H1 (cell line): ENCODE measurements at regions not wholly inside any gene's neighbourhood (a gene's known extent, or its start where the extent isn't known, plus 50 kb on each side); places are given as distances from the start of the nearest gene placed in this dataset.

Experiments used
- CTCF ChIA-PET: fragments of 300-600 bp; sonication (Branson Sonifier 250); formaldehyde crosslinking; loops from one replicate; lab custom pipeline; 2021; ENCODE audit not compliant: partially characterized antibody; lab: Charles Lee
- POLR2A ChIA-PET: fragments of 300-600 bp; sonication (Branson Sonifier 250); formaldehyde crosslinking; loops from one replicate; lab custom pipeline; 2021; ENCODE audit warnings: inconsistent platforms; ENCODE audit not compliant: partially characterized antibody; lab: Charles Lee
- DNase-seq, 2 experiments: peaks; one replicate each; pipeline versions ENCODE4 v3.0.0 to v3.0.0-alpha.2; 2010 to 2022; ENCODE audit warnings: low spot score in 2 of 2, low read depth in 1 of 2, mixed read lengths in 1 of 2
- FAIRE-seq: peaks from 2 replicates; lab custom pipeline; 2011; peaks lifted over from hg19 to GRCh38; lab: Jason Lieb, UNC
- H2AFZ ChIP-seq: 2 replicates; pipeline ENCODE4 v1.8.1; 2012; ENCODE audit warnings: low read length, inconsistent platforms
- H2AK5ac ChIP-seq: 2 replicates; pipeline ENCODE4 v1.6.1; 2013; ENCODE audit warnings: low read depth, low read length
- H2BK120ac ChIP-seq: replicated peaks from 2 replicates; pipeline ENCODE3; 2013; ENCODE audit warnings: low read depth, low read length, inconsistent platforms
- H2BK12ac ChIP-seq: 2 replicates; pipeline ENCODE4 v1.6.1; 2013; ENCODE audit warnings: low read depth, low read length
- H2BK15ac ChIP-seq: 2 replicates; pipeline ENCODE4 v1.6.1; 2013; ENCODE audit warnings: low read length
- H2BK20ac ChIP-seq: 2 replicates; pipeline ENCODE4 v1.6.1; 2013; ENCODE audit warnings: low read length
- H2BK5ac ChIP-seq: 2 replicates; pipeline ENCODE4 v1.6.1; 2013; ENCODE audit warnings: low read depth, low read length
- H3K14ac ChIP-seq: 2 replicates; pipeline ENCODE4 v1.6.1; 2013; ENCODE audit warnings: inconsistent platforms; ENCODE audit not compliant: insufficient read length
- H3K18ac ChIP-seq: 2 replicates; pipeline ENCODE4 v1.6.1; 2013; ENCODE audit warnings: low read length; ENCODE audit errors: extremely low read depth
- H3K23ac ChIP-seq: 2 replicates; pipeline ENCODE4 v1.6.1; 2013; ENCODE audit warnings: inconsistent platforms; ENCODE audit not compliant: insufficient read length
- H3K23me2 ChIP-seq: 2 replicates; pipeline ENCODE4 v1.6.1; 2013; ENCODE audit warnings: low read depth, low read length
- H3K27ac ChIP-seq: 2 replicates; pipeline ENCODE4 v1.6.1; 2011; ENCODE audit warnings: low read depth, low read length, inconsistent platforms
- H3K27me3 ChIP-seq, 4 experiments: replicated peaks in 1 of 4; 1 replicate in 1 of 4; 2 replicates in 3 of 4; pipeline versions ENCODE4 v1.6.1 to v1.8.1; 2011 to 2013; ENCODE audit warnings: low read length in 3 of 4, mild to moderate bottlenecking in 3 of 4, inconsistent platforms in 2 of 4, mixed read lengths in 2 of 4, moderate library complexity in 1 of 4; ENCODE audit not compliant: control insufficient read depth in 3 of 4, insufficient read depth in 3 of 4; ENCODE audit errors: extremely low read depth in 1 of 4
- H3K36me3 ChIP-seq, 4 experiments: 2 replicates each; pipeline versions ENCODE4 v1.6.1 to v1.8.1; 2011 to 2013; ENCODE audit warnings: mild to moderate bottlenecking in 4 of 4, low read length in 3 of 4, moderate library complexity in 2 of 4, control low read depth in 1 of 4, inconsistent platforms in 1 of 4; ENCODE audit not compliant: insufficient read depth in 4 of 4, control insufficient read depth in 2 of 4
- H3K4ac ChIP-seq: replicated peaks from 2 replicates; pipeline ENCODE3; 2013; ENCODE audit warnings: low read length, low read depth, mixed read lengths, inconsistent platforms; ENCODE audit not compliant: insufficient read length
- H3K4me1 ChIP-seq, 4 experiments: replicated peaks in 1 of 4; 1 replicate in 1 of 4; 2 replicates in 3 of 4; pipeline versions ENCODE4 v1.6.1 to v1.8.1; 2011 to 2013; ENCODE audit warnings: low read length in 3 of 4, inconsistent platforms in 2 of 4, mixed read lengths in 1 of 4; ENCODE audit not compliant: insufficient read depth in 4 of 4, control insufficient read depth in 3 of 4
- H3K4me2 ChIP-seq, 2 experiments: 2 replicates each; pipeline versions ENCODE4 v1.6.1 to v1.8.1; 2011 to 2013; ENCODE audit warnings: low read depth in 2 of 2, low read length in 2 of 2, control low read depth in 1 of 2, inconsistent platforms in 1 of 2, mild to moderate bottlenecking in 1 of 2; ENCODE audit not compliant: insufficient read depth in 1 of 2
- H3K4me3 ChIP-seq, 4 experiments: fragments of 200-600, 300-600 bp in 1 of 4; sonication (generic), shearing (Covaris generic), sonication (Bioruptor Twin) in 1 of 4; 2 replicates each; pipeline versions ENCODE4 v1.5.1 to v1.8.1; 2011 to 2016; ENCODE audit warnings: low read length in 4 of 4, low read depth in 3 of 4, control low read depth in 2 of 4, inconsistent platforms in 2 of 4, mild to moderate bottlenecking in 2 of 4, mixed read lengths in 1 of 4, moderate library complexity in 1 of 4; ENCODE audit not compliant: insufficient read depth in 2 of 4; ENCODE audit errors: extremely low read depth in 1 of 4
- H3K56ac ChIP-seq: replicated peaks from 2 replicates; pipeline ENCODE3; 2013; ENCODE audit warnings: low read depth, mild to moderate bottlenecking, mixed read lengths, low read length, inconsistent platforms; ENCODE audit not compliant: insufficient read length
- H3K79me1 ChIP-seq: 2 replicates; pipeline ENCODE4 v1.6.1; 2013; ENCODE audit warnings: low read depth, low read length, control low read depth
- H3K79me2 ChIP-seq, 2 experiments: 2 replicates each; pipeline versions ENCODE4 v1.6.1 to v1.8.1; 2012 to 2013; ENCODE audit warnings: low read length in 2 of 2, mild to moderate bottlenecking in 2 of 2, inconsistent platforms in 1 of 2; ENCODE audit not compliant: insufficient read depth in 2 of 2, control insufficient read depth in 1 of 2
- H3K9ac ChIP-seq, 4 experiments: replicated peaks in 1 of 4; 1 replicate in 1 of 4; 2 replicates in 3 of 4; pipeline versions ENCODE4 v1.6.1 to v1.8.1; 2011 to 2013; ENCODE audit warnings: low read depth in 3 of 4, low read length in 3 of 4, control low read depth in 2 of 4, mild to moderate bottlenecking in 2 of 4, moderate library complexity in 2 of 4, inconsistent platforms in 1 of 4; ENCODE audit errors: extremely low read depth in 1 of 4
- H3K9me3 ChIP-seq, 2 experiments: 2 replicates each; pipeline versions ENCODE4 v1.6.1 to v1.8.1; 2012 to 2013; ENCODE audit warnings: mild to moderate bottlenecking in 2 of 2, moderate library complexity in 2 of 2, control low read depth in 1 of 2, inconsistent platforms in 1 of 2, low read depth in 1 of 2, low read length in 1 of 2, mixed read lengths in 1 of 2; ENCODE audit not compliant: insufficient read depth in 2 of 2
- H4K20me1 ChIP-seq, 2 experiments: replicated peaks in 1 of 2; 2 replicates each; pipeline versions ENCODE3 to v1.8.1; 2011 to 2013; ENCODE audit warnings: inconsistent platforms in 2 of 2, low read length in 2 of 2, mild to moderate bottlenecking in 1 of 2; ENCODE audit not compliant: insufficient read depth in 2 of 2, control insufficient read depth in 1 of 2
- H4K5ac ChIP-seq: 2 replicates; pipeline ENCODE4 v1.6.1; 2013; ENCODE audit warnings: low read length, low read depth, mixed read lengths, inconsistent platforms; ENCODE audit not compliant: insufficient read length
- H4K8ac ChIP-seq: 2 replicates; pipeline ENCODE4 v1.8.0; 2013; ENCODE audit warnings: mild to moderate bottlenecking, moderate library complexity, low read length, inconsistent platforms; ENCODE audit not compliant: insufficient read depth; ENCODE audit errors: extremely low read depth
- H4K91ac ChIP-seq: replicated peaks from 2 replicates; pipeline ENCODE3; 2013; ENCODE audit warnings: low read length, mixed read lengths, inconsistent platforms; ENCODE audit not compliant: insufficient read length
- CEBPB ChIP-seq: IDR thresholded peaks from 2 replicates; pipeline ENCODE4 v1.6.1; 2012; ENCODE audit warnings: low read depth, low read length
- CHD1 ChIP-seq: IDR thresholded peaks from 2 replicates; pipeline ENCODE4 v1.6.1; 2012; ENCODE audit warnings: low read depth, low read length, improper control_type of control experiment
- GABPA ChIP-seq: IDR thresholded peaks from 2 replicates; pipeline ENCODE4 v1.6.1; 2011; ENCODE audit warnings: mild to moderate bottlenecking, low read length, moderate library complexity, borderline replicate concordance; ENCODE audit not compliant: insufficient read depth
- JUND ChIP-seq: IDR thresholded peaks from 2 replicates; pipeline ENCODE4 v1.6.1; 2011; ENCODE audit warnings: mild to moderate bottlenecking, improper control_type of control experiment, low read length
- MAFK ChIP-seq: IDR thresholded peaks from 2 replicates; pipeline ENCODE4 v1.6.1; 2012; ENCODE audit warnings: low read depth, mild to moderate bottlenecking, improper control_type of control experiment, low read length
- NANOG ChIP-seq: IDR thresholded peaks from 2 replicates; pipeline ENCODE4 v1.6.1; 2011; ENCODE audit warnings: low read length, low read depth, mild to moderate bottlenecking, inconsistent platforms; ENCODE audit not compliant: insufficient read depth, poor library complexity, severe bottlenecking
- POLR2AphosphoS5 ChIP-seq: IDR thresholded peaks from 2 replicates; pipeline ENCODE4 v1.6.1; 2011; ENCODE audit warnings: low read depth, low read length
- POU5F1 ChIP-seq: IDR thresholded peaks from 2 replicates; pipeline ENCODE4 v1.6.1; 2011; ENCODE audit warnings: low read depth, mild to moderate bottlenecking, low read length, moderate library complexity
- RNF2 ChIP-seq: fragments of 200-900, 300-1000 bp; sonication (generic); IDR thresholded peaks from 2 replicates; pipeline ENCODE4 v1.7.1; 2016; ENCODE audit warnings: borderline replicate concordance, low read depth, mild to moderate bottlenecking, antibody characterized with exemption, low read length; ENCODE audit not compliant: poor library complexity, severe bottlenecking; ENCODE audit errors: missing control alignments
- RXRA ChIP-seq: IDR thresholded peaks from 2 replicates; pipeline ENCODE4 v1.6.1; 2011; ENCODE audit warnings: low read depth, mild to moderate bottlenecking, low read length, moderate library complexity; ENCODE audit not compliant: insufficient read depth
- SAP30 ChIP-seq: fragments of 300-600 bp; sonication (generic); IDR thresholded peaks from 2 replicates; pipeline ENCODE4 v1.7.1; 2012; ENCODE audit warnings: low read length, moderate library complexity, mild to moderate bottlenecking, inconsistent platforms; ENCODE audit not compliant: insufficient read depth, insufficient replicate concordance
- SIX5 ChIP-seq: IDR thresholded peaks from 2 replicates; pipeline ENCODE4 v1.6.1; 2011; ENCODE audit warnings: mild to moderate bottlenecking, low read depth, low read length
- TCF12 ChIP-seq: IDR thresholded peaks from 2 replicates; pipeline ENCODE4 v1.6.1; 2011; ENCODE audit warnings: low read depth, mild to moderate bottlenecking, low read length
- WGBS, 2 experiments: shearing (Covaris generic) in 1 of 2; methylation state at CpG; one replicate each; pipeline versions ENCODE4 v1.1.6 to v1.1.7; 2013 to 2015; ENCODE audit warnings: low lambda C conversion rate in 2 of 2, mixed read lengths in 2 of 2, inconsistent platforms in 1 of 2, low coverage in 1 of 2, missing lambda C conversion rate in 1 of 2; ENCODE audit not compliant: insufficient replicate concordance in 2 of 2, insufficient coverage in 1 of 2, insufficient read length in 1 of 2; ENCODE audit errors: extremely low coverage in 1 of 2, missing lambda C conversion rate in 1 of 2; 5-methylcytosine and 5-hydroxymethylcytosine counted together

DNA sequence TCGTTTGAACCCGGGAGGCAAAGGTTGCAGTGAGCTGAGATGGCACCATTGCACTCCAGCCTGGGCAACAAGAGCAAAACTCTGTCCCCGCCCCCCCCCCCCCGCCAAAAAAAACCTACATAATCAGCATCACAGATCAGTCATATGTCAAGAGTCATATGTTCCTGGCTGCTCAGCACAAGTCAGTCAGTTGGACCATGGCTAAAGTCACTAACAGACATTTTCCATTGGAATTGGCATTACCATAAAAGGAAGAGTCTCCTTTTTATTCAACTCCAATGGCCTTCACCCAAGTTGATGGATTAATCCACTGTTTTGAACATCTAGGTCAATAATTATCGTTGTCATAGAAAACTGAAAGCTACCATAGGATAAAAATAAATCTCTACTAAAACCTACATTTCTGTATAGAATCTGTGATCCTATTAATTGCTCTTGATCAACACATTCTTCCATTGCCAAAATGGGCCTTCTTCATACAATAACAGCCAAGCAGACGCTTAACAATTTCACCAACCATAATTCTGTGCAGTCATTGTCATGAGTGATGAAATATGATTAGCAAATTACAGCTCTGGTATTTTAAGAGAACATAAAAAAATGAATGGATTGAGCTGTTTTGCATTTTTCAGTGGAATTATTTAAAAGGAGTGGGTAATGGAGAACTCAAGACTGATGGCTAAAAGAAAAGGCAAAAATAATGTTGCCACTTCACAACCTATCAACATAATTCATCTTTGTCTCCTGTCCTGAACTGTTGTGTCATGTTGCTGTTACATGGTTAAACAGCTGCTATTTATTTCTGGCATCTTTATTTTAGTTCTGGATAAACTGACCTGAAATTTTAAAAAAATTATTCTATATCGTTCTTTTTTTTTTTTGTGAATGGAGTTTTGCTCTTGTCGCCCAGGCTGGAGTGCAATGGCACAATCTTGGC lies 555.5 kb upstream of the JARID2 start:
- no peak overlapping the region for H3K4ac ChIP-seq
- no peak overlapping the region for H2BK120ac ChIP-seq
- no peak overlapping the region for H2BK12ac ChIP-seq
- H3K4me2 ChIP-seq = no peak overlapping the region
- H3K27ac ChIP-seq = no peak overlapping the region
- H3K36me3 ChIP-seq = no peaks in the 10 kb centered on the region
- no peak overlapping the region for H3K18ac ChIP-seq
- no peak overlapping the region for H2BK5ac ChIP-seq
- H3K9me3 ChIP-seq = no peaks in the 10 kb centered on the region
- H3K4me1 ChIP-seq = peaks cover 0 to 6% (median 4%) of the 10 kb centered on the region in 4 experiments; a peak in 2 of 7 replicates
- H4K91ac ChIP-seq = no peak overlapping the region
- no peak overlapping the region for H2AFZ ChIP-seq
- no peak overlapping the region for H2AK5ac ChIP-seq
- no peaks in the 10 kb centered on the region for H3K79me1 ChIP-seq
- H3K14ac ChIP-seq = no peak overlapping the region
- CTCF ChIA-PET = interaction anchor here (0.8 kb wide), 1 partner anchor 23 kb away, joined by 3 read pairs; no protein-coding TSS in a partner anchor
- DNase-seq (no peak), FAIRE-seq (no peak)
- no peak overlapping the region for H3K4me3 ChIP-seq
- H3K23me2 ChIP-seq = no peaks in the 10 kb centered on the region
- H3K79me2 ChIP-seq = no peaks in the 10 kb centered on the region
- H3K23ac ChIP-seq = no peak overlapping the region
- no peak overlapping the region for H4K5ac ChIP-seq
- 81% methylated on average over 6 of the region's 8 CpGs; no CpG with 5 or more reads in 1 of the 2 experiments for WGBS, 2 experiments
- H4K8ac ChIP-seq = no peak overlapping the region
- no peaks in the 10 kb centered on the region for H3K27me3 ChIP-seq
- no peak overlapping the region for H3K9ac ChIP-seq
- POLR2A ChIA-PET = no interaction called here
- H3K56ac ChIP-seq = no peak overlapping the region
- H4K20me1 ChIP-seq = no peaks in the 10 kb centered on the region
- no peak overlapping the region for H2BK15ac ChIP-seq
- no peak overlapping the region for H2BK20ac ChIP-seq
- TF ChIP-seq POU5F1 = no peak
- TF ChIP-seq GABPA = no peak
- TF ChIP-seq RXRA = no peak
- TF ChIP-seq NANOG = no peak
- no peak for TF ChIP-seq SAP30
- TF ChIP-seq JUND = no peak
- TF ChIP-seq TCF12 = no peak
- TF ChIP-seq POLR2AphosphoS5 = no peak
- no peak for TF ChIP-seq SIX5
- TF ChIP-seq MAFK = no peak
- no peak for TF ChIP-seq CEBPB
- TF ChIP-seq CHD1 = no peak
- TF ChIP-seq RNF2 = no peak
